ENCODE measurements at regions not wholly inside any gene's neighbourhood (a gene's known extent, or its start where the extent isn't known, plus 50 kb on each side); places are given as distances from the start of the nearest gene placed in this dataset.

- TF ChIP-seq, protein P1, sequence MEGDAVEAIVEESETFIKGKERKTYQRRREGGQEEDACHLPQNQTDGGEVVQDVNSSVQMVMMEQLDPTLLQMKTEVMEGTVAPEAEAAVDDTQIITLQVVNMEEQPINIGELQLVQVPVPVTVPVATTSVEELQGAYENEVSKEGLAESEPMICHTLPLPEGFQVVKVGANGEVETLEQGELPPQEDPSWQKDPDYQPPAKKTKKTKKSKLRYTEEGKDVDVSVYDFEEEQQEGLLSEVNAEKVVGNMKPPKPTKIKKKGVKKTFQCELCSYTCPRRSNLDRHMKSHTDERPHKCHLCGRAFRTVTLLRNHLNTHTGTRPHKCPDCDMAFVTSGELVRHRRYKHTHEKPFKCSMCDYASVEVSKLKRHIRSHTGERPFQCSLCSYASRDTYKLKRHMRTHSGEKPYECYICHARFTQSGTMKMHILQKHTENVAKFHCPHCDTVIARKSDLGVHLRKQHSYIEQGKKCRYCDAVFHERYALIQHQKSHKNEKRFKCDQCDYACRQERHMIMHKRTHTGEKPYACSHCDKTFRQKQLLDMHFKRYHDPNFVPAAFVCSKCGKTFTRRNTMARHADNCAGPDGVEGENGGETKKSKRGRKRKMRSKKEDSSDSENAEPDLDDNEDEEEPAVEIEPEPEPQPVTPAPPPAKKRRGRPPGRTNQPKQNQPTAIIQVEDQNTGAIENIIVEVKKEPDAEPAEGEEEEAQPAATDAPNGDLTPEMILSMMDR (IDR thresholded peaks at IDR 0.05) = no peak
- no peak for TF ChIP-seq POLR2A (IDR thresholded peaks at IDR 0.05)
Observed at GRCh38 chr18:60875957-60876507, 457.2 kb upstream of the CDH20 start.

All from body of pancreas (tissue), 4 donors.